Superior temporal gyrus (tissue), 1 donor: ENCODE measurements at regions not wholly inside any gene's neighbourhood (a gene's known extent, or its start where the extent isn't known, plus 50 kb on each side); places are given as distances from the start of the nearest gene placed in this dataset.

ENCODE experiments used
- DNase-seq: peaks from one replicate; pipeline ENCODE4 v3.0.0-alpha.2; 2016; ENCODE audit errors: extremely low spot score

DNA sequence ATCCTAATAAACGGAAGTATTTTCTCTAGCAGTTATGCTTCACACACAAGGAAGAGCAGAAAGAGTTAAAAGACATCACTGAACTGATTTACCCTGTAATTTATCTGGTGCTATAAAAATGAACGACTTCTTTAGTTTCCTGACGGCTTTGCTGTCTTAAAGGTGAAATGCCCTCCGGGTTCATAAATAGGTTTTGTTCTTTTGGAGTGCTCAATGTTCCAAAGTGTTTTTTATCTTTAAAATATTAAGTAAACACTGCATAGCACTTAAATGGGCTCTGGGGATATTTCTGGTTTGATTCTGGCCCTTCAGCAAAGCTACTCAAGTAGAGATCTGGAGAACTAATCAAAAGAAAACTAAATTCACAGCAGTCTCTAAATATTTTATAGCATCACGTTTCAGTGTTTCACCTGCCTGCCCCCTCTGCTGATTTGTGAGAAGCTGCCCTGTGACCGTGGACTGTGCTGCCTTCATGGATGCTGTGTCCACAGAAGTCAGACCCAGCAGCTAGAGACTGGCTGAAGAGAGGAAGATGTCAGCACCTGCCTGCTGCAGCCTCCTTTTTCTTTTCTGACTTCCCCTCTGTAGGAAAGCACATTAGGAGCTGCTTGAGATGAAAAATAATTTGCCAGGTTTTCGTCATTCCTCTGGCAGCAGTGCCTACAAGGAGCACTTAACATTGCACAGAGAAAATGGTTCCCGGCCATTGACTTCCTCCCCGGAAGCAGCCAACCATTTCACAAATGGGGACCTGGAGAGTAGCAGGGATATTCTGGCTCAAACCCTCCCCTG, 205.1 kb upstream of the FSCB start:
- DNase-seq = no peak

DNA sequence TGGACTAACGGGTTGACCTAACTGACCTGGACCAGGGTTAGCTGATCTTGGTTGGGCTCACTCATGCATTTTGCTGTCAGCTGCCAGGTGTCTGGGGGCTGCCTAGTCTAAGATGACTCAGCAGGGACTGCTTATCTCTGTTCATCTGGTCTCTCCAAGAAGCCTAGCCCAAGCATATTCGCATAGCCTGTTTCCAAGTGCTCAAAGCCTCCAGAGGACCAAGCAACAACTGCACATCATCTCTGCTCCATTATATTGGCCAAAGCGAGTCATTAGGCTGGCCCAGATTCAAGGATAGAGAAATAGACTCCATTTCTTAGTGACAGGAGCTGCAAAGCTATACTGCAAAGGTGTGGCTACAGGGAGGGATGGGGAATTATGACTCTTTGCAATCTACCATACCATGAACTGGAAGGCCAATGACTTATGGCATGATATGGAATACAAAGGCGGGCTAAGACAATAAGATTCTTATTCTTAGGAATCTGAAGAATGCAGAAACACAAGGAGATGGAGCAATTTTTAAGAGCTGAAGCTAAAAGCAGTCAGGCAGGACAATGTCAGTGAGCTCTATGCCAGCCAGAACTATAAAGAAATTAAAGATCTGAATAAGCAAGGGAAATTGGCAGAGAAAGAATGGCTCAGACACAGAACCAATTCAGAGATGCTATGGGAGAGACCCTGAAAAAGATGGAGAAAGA, 194.6 kb upstream of the FSCB start:
- no peak for DNase-seq

DNA sequence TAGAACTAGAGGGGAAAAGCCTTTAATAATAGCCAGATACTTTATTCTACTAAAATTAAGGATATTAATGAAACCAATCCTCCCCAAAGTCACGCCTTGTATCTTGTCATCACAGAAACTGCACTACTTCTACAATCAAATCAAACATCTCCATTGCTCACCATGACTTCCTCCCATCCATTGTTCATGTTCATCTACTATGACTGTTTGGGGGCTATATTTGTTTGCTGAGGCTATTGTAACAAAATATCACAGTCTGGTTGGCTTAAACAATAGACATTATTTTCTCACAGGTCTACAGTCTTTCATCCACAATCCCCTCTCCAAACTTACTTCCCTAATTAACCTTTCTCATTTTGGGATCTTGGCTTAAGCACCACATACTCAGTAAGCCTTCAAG, 193.6 kb upstream of the FSCB start:
- DNase-seq = no peak

DNA sequence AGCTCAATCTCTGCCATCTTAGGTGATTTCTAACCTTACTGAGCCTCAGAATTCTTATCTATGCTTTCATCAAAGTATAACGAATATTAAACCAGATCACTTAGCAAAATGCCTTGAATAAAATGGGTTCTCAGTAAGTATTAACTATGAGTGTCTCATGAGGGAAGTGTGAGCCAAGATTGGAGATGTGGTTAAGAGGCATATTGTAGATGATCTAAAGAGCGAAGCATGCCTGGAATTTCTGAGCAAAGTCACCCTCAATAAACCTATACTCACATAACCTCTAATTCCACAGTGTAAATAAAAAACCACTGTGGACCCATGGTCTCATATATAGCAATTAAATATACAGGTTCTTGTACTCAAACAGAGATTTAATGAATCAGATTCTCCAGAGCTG, 193.1 kb upstream of the FSCB start:
- DNase-seq = no peak

DNA sequence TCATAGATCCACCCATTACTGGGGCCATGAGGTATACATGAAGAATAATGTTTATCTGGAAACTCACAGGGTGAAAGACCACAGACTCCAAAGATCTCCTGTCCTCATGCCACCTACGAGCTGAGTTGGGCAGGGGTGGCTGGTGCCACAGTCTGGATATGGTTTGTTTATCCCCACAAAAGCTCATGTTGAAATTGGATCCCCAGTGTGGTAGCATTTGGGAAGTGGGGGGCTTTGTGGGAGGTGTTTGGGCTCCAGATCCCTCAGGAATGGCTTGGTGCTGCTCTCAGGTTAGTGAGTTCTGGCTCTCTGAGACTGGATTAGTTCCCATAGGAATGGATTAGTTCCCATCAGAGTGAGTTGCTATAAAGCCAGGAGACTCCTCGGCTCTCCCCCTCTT, 192.3 kb upstream of the FSCB start:
- no peak for DNase-seq

DNA sequence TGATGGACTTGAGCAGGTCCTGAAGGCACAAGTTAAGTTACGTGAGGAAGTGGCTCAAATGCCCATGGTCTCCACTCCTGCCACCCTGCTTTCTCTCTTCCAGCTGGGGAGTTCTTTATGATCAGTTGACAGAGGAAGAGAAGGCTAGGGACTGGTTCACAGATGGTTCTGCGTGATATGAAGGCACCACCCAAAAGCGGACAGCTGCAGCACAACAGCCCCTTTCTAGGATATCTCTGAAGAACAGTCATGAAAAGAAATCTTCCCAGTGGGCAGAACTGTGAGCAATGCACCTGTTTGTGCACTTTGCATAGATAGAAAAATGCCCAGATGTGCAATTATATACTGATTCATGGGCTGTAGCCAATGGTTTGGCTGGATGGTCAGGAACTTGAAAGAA, 162.4 kb upstream of the FSCB start:
- no peak for DNase-seq

DNA sequence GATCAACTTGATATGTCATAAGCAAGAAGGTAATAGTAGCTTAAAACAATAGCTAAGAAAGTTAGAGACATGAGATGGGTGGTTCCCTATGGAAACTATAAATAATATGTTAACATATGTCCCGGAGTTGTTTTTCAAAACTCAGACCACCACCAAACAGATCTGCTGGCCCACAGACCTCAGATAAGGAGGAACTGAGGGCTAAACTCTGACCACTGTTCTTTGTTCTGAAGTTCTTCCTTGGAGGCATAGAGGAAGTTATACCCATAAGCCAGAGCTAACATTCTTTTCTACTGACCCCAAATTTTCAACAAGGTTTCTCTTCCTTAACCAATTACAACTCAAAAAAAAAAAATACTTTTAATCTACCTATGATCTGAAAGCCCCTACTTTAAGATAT, 156.1 kb upstream of the FSCB start:
- DNase-seq = no peak

DNA sequence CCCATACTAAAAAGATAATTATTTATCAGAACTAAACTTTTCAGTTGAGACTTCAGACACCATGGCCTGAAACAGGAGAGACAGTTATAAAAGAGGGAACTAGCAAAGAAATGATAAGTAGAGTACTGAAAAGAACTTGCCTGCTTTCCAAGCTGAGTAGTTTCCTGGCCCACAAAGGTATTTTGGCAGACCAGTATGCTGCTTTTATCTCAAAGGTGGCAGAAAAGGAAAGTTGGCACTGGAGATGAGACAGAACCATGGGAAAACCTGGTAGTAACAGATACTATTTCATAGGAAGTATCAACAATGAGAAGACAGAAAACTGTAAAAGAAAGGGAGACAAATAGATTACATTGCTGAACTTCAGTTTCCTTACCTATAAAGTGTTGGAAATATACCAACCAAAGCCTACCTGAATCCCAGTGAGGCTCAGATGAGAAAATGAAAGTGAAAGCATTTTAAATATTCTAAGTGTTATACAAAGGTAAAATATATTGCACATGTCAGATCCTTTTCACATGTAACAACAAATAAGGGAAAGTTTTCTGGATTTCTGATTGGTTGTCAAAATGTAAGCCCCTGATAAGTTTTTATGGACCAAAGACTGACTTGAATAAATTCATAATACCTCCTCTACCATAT, 155.3 kb upstream of the FSCB start:
- no peak for DNase-seq

DNA sequence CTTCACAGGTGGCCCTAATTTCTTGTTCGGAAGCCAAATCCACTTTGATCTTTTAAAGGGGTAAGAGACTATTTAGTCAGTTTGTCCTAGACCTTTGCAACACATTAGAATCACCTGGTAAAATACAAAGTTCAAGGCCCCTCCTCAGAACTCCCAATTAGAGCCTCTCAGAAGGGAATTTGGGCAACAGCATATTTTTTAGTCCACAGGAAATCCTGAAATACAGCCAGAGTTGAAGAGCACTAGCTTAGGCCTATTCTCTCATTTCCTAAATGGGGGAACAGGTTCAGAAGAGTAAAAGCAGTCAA, 151.3 kb upstream of the FSCB start:
- DNase-seq = no peak

DNA sequence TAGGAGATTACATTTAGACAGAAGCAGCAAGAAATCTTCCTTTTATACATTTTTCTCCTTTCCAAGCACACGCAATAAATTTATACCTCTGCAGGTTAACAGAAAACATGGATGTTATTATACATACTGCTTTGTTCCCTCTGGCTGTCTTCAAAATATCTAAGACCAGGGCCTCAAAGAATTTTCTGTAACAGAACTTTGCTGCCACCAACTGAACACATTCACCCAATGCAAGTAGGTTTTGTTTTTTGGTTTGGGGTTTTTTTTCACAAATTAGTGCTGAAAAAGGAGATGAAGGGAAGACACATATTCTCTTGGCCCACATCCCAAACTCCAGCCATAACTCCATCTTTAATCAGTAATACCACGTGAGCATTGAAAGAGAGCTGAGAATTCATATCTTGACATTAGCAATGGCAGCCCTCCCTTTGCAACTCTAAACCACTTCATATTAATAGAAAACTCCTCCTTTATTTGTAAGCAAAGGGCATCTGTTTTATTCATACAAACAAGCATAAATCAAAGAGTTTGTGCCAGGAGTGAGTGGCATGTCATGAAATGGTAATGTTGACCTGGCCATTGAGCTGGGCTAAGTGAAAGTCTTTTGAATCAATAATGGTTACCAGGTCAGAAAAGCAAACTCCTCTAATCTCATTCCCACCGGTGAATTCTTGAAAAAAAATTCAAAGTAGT, 150.8 kb upstream of the FSCB start:
- peak; percentile 70 for DNase-seq

DNA sequence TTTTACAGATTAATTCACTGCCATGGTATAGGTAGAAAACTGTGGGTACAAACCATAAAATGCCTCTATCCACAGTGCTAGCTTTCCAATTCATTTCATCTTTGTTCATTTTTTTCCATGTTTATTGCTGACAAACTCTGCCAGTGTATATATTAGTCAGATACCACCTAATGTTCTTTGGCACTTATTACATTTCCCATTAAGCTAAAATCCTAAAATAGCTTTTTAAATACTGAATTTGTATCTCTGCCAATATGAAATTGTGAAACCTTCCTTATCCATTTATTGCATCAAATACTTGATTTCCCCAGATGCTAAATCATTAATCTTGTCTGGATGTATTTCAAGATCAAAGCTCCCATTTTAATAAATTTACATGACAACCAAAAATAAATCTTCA, 150.1 kb upstream of the FSCB start:
- DNase-seq = no peak

DNA sequence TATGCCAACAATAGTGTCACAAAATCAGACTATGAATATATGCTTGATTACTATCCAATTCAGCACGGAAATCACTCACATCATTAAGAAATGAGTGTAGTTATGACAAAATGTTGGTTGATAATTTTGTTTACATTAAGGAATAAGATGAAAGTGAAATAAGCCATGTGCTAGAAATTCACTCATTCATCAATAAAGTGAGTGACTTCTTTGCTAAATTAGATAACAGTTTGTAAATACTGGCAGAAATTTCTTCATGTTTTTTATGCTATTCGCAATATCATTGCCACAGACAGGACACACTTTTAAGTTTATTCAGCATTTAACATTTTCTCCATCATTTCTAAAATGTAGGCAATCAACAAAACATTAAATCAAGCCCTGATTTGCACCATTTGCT, 147.5 kb upstream of the FSCB start:
- no peak for DNase-seq

DNA sequence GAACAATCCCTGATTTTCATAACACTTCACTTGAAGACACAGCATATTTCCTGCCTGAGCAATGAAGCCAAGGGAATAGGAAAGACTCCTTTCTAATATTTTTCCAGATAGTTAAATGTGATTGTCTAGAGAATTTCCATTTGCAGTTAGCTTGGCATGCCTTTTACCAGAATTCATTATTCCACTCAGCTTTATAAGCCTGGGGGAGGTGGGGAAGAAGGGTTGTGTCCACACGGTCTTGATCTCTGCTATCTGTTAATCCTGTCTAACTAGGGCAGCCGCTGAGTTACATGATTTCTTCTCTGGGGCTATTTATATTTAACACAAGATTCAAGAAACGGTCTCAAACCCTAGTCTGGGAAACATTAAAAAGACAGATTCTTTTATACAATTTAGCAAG, 146.6 kb upstream of the FSCB start:
- no peak for DNase-seq

DNA sequence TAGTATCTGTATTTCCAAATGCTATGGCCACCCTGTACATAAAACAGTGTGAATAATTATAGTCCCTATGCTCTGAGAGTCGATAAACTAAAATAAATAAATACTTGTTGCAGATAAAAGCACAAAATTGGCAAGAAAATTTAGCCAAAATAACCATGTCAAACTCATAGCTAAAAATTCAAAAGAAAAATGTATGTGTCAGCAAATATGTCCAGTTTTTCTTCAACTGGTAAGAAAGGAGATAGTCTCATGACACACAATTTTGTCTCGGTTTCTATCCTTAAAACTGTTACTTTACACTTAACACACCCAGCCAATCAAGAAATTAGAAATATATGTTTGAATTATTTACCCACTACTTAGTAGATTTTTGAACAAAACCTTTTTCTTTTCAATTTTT, 145.6 kb upstream of the FSCB start:
- no peak for DNase-seq

DNA sequence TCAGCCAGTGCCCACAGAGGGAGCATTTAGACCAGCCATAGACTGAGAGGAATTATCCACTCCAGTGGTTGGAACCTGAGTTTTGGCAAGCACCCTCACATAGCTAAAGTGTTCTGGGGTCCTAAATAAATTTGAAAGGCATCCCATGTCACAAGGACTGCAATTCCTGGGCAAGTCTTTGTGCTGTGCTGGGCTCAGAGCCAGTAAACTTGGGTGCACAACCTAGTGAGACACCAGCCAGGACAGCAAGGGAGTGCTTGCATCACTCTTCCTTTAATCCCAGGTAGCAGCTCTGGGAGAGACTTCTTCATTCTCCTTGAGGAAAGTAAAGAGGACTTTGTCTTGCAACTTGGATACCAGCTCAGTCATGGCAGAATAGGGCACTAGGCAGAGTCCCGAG, 142.0 kb upstream of the FSCB start:
- no peak for DNase-seq

DNA sequence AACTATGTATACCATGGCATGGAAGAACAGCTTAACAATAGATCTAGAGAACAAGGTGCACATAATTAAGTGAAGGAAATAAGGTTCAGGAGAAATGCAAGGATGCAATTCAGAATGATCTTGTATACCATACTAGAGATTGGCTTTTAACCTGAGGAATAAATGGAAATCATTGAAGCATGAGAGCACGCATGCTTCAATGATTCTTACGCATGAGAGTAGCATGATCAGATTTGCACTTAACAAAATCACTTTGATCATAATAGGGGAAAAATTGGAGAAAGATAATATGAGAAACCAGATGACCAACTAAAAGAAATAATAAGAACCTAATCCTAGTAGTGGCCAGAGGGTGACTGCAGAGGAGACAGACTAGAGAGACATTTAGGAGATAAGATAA, 133.3 kb upstream of the FSCB start:
- DNase-seq = no peak

DNA sequence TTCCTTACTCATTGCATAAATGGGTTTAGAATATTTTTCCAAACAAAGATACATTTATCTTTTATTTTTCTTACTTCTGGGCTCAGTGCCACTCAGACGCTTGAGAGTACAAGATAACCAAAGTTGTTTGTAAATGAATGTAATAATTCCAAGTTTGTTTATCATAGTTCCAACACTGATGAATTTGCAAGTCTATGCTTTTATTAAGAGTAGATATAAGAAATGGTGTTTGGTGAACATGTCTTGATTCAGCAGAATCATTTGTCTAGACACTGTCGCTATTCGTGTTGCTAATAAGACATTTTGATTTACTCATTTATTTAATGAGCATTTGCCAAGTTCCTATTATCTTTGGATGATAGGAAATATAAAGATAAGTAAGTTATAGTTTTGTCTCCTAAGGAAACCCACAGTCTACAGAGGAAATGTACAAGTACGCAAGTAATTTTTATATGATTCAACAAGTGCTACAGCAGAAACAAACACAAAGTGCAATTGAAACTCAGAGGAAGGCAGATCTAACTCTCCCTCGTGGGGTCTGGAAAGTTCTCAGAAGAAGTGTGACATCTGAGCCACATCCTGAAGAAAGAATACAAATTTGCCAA, 132.8 kb upstream of the FSCB start:
- no peak for DNase-seq

DNA sequence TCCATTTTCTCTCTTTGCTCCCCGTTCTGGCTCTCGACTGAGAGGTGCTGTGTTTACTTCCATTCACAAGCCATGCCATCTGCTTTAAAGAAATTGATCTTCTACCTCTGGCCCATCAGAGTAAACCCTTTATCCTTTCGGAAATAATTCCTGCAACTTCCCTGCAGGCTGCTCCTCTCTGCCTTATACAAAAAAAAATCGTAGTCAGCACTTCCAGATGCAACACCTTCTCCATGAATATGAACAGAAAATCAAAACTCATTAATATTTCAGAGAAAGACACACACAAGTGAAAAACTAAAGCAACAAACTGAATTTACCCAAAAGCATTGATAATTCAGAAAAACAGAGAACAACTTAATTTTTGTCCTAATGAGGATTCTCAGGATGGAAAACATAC, 127.6 kb upstream of the FSCB start:
- no peak for DNase-seq

DNA sequence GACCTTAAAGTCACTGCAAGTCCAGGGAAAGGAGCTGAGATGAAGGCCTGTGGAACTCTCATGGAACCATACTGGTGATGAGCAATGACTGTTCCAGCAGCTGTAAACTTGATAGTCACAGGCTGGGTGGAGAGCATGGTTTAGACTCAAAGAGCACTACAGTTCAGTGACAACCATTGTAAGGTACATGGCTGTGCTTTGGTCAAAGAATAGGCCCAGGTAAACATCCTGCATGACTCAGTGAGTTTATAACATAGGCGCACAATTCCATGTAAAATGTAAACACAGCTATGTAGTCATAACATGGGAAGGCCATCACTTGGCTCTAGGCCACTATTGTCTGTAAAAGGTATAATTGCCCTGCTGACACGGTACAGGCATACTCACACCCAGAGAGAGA, 119.3 kb upstream of the FSCB start:
- DNase-seq = no peak

DNA sequence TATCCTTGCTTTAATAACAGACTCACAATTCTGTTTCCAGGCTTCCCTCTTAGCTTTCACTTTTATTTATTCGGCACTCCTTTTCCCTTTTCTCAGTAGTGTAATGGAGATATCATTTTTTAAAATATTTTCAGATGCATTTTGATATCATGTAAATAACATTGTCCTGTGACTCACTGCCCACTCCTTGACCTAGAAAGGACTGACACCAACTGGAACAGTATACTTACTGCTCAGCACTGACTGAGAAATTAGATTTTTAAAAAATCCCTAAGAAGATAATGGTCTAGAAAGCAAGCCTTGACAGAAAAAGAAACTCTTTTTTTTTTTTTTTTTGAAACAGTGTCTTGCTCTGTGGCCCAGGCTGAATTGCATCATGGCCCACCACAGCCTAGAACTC, 118.0 kb upstream of the FSCB start:
- no peak for DNase-seq

DNA sequence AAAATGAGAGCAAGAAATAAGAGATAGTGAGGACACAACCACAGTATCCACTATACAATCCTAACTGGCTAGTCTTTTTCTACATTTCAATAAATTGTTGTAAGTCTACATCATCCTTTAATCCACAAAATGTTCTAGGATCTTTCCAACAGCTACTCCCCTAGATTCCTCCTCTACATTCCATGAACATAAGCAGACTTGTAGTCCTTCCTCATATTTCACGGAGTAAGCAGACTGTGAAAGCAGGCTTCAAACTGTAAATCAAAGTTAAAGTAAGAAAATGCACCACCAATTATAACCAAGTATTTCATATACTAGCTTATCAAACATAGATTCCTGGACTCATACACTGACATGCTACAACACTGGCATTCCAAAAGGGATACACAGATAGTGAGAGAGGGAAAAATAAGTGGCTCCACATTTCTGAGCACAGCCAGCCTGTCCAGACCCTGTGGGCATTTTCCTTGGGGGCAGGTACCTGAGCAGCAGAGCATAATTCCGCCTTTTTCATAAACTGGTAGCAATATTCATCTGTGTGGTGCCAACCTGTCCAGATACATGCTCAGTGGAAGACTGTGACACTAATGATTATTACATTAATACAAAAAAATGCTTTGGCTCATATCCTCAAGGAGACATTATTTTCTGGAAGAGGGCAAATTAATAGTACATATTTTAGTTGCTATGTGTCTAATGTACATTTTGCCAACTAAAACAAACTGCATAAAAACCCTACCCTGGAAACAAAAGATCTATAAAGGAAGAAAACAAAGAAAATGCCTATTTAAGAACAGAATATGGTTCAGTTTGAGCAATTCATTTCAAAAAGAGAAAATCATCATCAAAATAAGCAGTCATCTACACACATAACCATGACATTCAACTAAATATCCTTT, 113.3 kb upstream of the FSCB start:
- no peak for DNase-seq
